ENCODE measurements at regions not wholly inside any gene's neighbourhood (a gene's known extent, or its start where the extent isn't known, plus 50 kb on each side); places are given as distances from the start of the nearest gene placed in this dataset.

GRCh38 chr10:43902842-43903241 lies 254.2 kb upstream of the ZNF32 start:
- H3K4me3 ChIP-seq (ENCODE audit: extremely low read depth in 1 of 4, insufficient read depth in 2 of 4, low read depth in 3 of 4, low read length in 4 of 4), result no peak overlapping the region
- H3K18ac ChIP-seq (ENCODE audit: extremely low read depth, low read length), result no peak overlapping the region
- no peak for DNase-seq (ENCODE audit: low read depth in 1 of 2, low spot score in 2 of 2)
- H2BK12ac ChIP-seq (ENCODE audit: low read depth, low read length), result no peak overlapping the region
- no peak overlapping the region for H3K4ac ChIP-seq (replicated peaks; ENCODE audit: insufficient read length, low read depth, low read length)
- H3K79me2 ChIP-seq (ENCODE audit: control insufficient read depth in 1 of 2, insufficient read depth in 2 of 2, low read length in 2 of 2), result no peaks in the 10 kb centered on the region
- no peaks in the 10 kb centered on the region for H3K27me3 ChIP-seq (replicated peaks in 1 of 4; ENCODE audit: control insufficient read depth in 3 of 4, extremely low read depth in 1 of 4, insufficient read depth in 3 of 4, low read length in 3 of 4)
- no peak overlapping the region for H2BK120ac ChIP-seq (replicated peaks; ENCODE audit: low read depth, low read length)
- H4K8ac ChIP-seq (ENCODE audit: extremely low read depth, insufficient read depth, low read length), result no peak overlapping the region
- H3K4me1 ChIP-seq (replicated peaks in 1 of 4; ENCODE audit: control insufficient read depth in 3 of 4, insufficient read depth in 4 of 4, low read length in 3 of 4), result no peaks in the 10 kb centered on the region
- H3K23me2 ChIP-seq (ENCODE audit: low read depth, low read length), result no peaks in the 10 kb centered on the region
- H3K79me1 ChIP-seq (ENCODE audit: low read depth, low read length), result no peaks in the 10 kb centered on the region
- no peak overlapping the region for H3K4me2 ChIP-seq (ENCODE audit: insufficient read depth in 1 of 2, low read depth in 2 of 2, low read length in 2 of 2)
- no peak overlapping the region for H2AFZ ChIP-seq (ENCODE audit: low read length)
- ChIA-PET POLR2A (ENCODE audit: partially characterized antibody) (no interaction called here), CTCF (ENCODE audit: partially characterized antibody) (interaction anchor here (0.6 to 3.4 kb wide), 9 partner anchors 9 to 266 kb away, joined by 3 to 14 read pairs (median 3); no protein-coding TSS in a partner anchor)
- H3K9me3 ChIP-seq (ENCODE audit: insufficient read depth in 2 of 2, low read depth in 1 of 2, low read length in 1 of 2), result no peaks in the 10 kb centered on the region
- H2BK5ac ChIP-seq (ENCODE audit: low read depth, low read length), result no peak overlapping the region
- H2AK5ac ChIP-seq (ENCODE audit: low read depth, low read length), result no peak overlapping the region
- no peak overlapping the region for H3K27ac ChIP-seq (ENCODE audit: low read depth, low read length)
- no peak overlapping the region for H2BK15ac ChIP-seq (ENCODE audit: low read length)
- H4K91ac ChIP-seq (replicated peaks; ENCODE audit: insufficient read length, low read length), result no peak overlapping the region
- no peak overlapping the region for H3K9ac ChIP-seq (replicated peaks in 1 of 4; ENCODE audit: extremely low read depth in 1 of 4, low read depth in 3 of 4, low read length in 3 of 4)
- 93% methylated on average over 4 of the region's 4 CpGs; no CpG with 5 or more reads in 1 of the 2 experiments for WGBS, 2 experiments (ENCODE audit: extremely low coverage in 1 of 2, insufficient coverage in 1 of 2, insufficient read length in 1 of 2, insufficient replicate concordance in 2 of 2, low coverage in 1 of 2, low lambda C conversion rate in 2 of 2, missing lambda C conversion rate in 1 of 2)
- no peak overlapping the region for H3K23ac ChIP-seq (ENCODE audit: insufficient read length)
- no peak overlapping the region for H3K14ac ChIP-seq (ENCODE audit: insufficient read length)
- FAIRE-seq, result no peak
- H3K56ac ChIP-seq (replicated peaks; ENCODE audit: insufficient read length, low read depth, low read length), result no peak overlapping the region
- H2BK20ac ChIP-seq (ENCODE audit: low read length), result no peak overlapping the region
- H4K20me1 ChIP-seq (replicated peaks in 1 of 2; ENCODE audit: control insufficient read depth in 1 of 2, insufficient read depth in 2 of 2, low read length in 2 of 2), result no peaks in the 10 kb centered on the region
- H3K36me3 ChIP-seq (ENCODE audit: control insufficient read depth in 2 of 4, insufficient read depth in 4 of 4, low read length in 3 of 4), result no peaks in the 10 kb centered on the region
- H4K5ac ChIP-seq (ENCODE audit: insufficient read length, low read depth, low read length), result no peak overlapping the region
- TF ChIP-seq ATF2 (IDR thresholded peaks at IDR 0.05; ENCODE audit: low read length), result no peak
- TF ChIP-seq NANOG (IDR thresholded peaks at IDR 0.05; ENCODE audit: insufficient read depth, low read depth, low read length, poor library complexity, severe bottlenecking), result no peak
- no peak for TF ChIP-seq SUZ12 (IDR thresholded peaks at IDR 0.05; ENCODE audit: low read length)
- TF ChIP-seq TCF12 (IDR thresholded peaks at IDR 0.05; ENCODE audit: low read depth, low read length), result no peak
- TF ChIP-seq EGR1 (IDR thresholded peaks at IDR 0.05; ENCODE audit: borderline replicate concordance, low read depth, low read length), result no peak
- TF ChIP-seq CREB1 (IDR thresholded peaks at IDR 0.05), result no peak
- TF ChIP-seq CHD2 (IDR thresholded peaks at IDR 0.05; ENCODE audit: low read length), result no peak
- no peak for TF ChIP-seq TEAD4 (IDR thresholded peaks at IDR 0.05; ENCODE audit: low read depth, low read length)
- TF ChIP-seq TAF7 (optimal IDR thresholded peaks at IDR 0.05; ENCODE audit: borderline replicate concordance, low read depth, low read length), result no peak
- no peak for TF ChIP-seq POU5F1 (IDR thresholded peaks at IDR 0.05; ENCODE audit: low read depth, low read length)
- TF ChIP-seq RFX5 (IDR thresholded peaks at IDR 0.05; ENCODE audit: borderline replicate concordance, low read depth, low read length), result no peak
- no peak for TF ChIP-seq KDM5A (IDR thresholded peaks at IDR 0.05; ENCODE audit: low read length)
- TF ChIP-seq, protein P1, sequence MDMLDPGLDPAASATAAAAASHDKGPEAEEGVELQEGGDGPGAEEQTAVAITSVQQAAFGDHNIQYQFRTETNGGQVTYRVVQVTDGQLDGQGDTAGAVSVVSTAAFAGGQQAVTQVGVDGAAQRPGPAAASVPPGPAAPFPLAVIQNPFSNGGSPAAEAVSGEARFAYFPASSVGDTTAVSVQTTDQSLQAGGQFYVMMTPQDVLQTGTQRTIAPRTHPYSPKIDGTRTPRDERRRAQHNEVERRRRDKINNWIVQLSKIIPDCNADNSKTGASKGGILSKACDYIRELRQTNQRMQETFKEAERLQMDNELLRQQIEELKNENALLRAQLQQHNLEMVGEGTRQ (IDR thresholded peaks at IDR 0.05; ENCODE audit: low read length), result no peak

All from H1 (cell line).